ENCODE measurements at regions not wholly inside any gene's neighbourhood (a gene's known extent, or its start where the extent isn't known, plus 50 kb on each side); places are given as distances from the start of the nearest gene placed in this dataset.
"Not testable (repeated sequence)": the region's sequence is repeated elsewhere in the genome, so short reads cannot be mapped to it uniquely, and the experiment has no call there.

- TF ChIP-seq, protein P1, sequence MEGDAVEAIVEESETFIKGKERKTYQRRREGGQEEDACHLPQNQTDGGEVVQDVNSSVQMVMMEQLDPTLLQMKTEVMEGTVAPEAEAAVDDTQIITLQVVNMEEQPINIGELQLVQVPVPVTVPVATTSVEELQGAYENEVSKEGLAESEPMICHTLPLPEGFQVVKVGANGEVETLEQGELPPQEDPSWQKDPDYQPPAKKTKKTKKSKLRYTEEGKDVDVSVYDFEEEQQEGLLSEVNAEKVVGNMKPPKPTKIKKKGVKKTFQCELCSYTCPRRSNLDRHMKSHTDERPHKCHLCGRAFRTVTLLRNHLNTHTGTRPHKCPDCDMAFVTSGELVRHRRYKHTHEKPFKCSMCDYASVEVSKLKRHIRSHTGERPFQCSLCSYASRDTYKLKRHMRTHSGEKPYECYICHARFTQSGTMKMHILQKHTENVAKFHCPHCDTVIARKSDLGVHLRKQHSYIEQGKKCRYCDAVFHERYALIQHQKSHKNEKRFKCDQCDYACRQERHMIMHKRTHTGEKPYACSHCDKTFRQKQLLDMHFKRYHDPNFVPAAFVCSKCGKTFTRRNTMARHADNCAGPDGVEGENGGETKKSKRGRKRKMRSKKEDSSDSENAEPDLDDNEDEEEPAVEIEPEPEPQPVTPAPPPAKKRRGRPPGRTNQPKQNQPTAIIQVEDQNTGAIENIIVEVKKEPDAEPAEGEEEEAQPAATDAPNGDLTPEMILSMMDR (IDR thresholded peaks at IDR 0.05), result not testable (repeated sequence)
- TF ChIP-seq EZH2 (IDR thresholded peaks at IDR 0.05; ENCODE audit: borderline replicate concordance, insufficient read depth, low read depth, low read length, poor library complexity, severe bottlenecking), result not testable (repeated sequence)
Observed at GRCh38 chr1:149361310-149361709, 113.5 kb upstream of the NBPF19 start.

All from B cell (primary cell).